ENCODE measurements at regions not wholly inside any gene's neighbourhood (a gene's known extent, or its start where the extent isn't known, plus 50 kb on each side); places are given as distances from the start of the nearest gene placed in this dataset.
"Not testable (repeated sequence)": the region's sequence is repeated elsewhere in the genome, so short reads cannot be mapped to it uniquely, and the experiment has no call there.

DNA sequence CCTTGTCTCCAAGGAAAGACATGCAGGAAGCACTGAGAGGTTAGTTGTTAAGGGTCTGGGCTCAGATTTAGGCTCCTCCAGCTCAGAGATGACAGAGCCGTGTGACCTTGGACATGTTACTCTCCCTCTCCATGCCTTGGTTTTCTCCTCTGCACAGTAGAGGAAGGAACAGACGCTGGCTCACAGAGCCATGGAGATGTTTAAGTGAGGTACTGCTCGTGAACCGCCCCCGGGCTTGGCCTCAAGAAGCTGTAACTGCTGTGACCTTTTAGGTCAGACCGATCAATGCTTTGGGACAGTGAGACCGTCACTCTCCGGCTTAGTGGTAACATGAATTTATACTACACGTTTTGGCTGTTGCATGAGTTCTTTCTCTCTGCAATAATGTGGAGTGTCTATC lies 197.4 kb downstream of the C16orf95 start:
- Mint-ChIP-seq H3K4me3 (no peak overlapping the region), H3K4me1 (ENCODE audit: low read depth) (no peaks in the 10 kb centered on the region), H3K27ac (no peak overlapping the region), H3K9me3 (no peaks in the 10 kb centered on the region), H3K27me3 (ENCODE audit: low read depth) (peaks cover 11% of the 10 kb centered on the region), H3K36me3 (ENCODE audit: low read depth) (no peaks in the 10 kb centered on the region)
- DNase-seq (ENCODE audit: low spot score), result no peak

GRCh38 chr16:87121816-87122215 lies 195.4 kb downstream of the C16orf95 start:
- Mint-ChIP-seq H3K36me3 (ENCODE audit: low read depth) (no peaks in the 10 kb centered on the region), H3K4me1 (ENCODE audit: low read depth) (no peaks in the 10 kb centered on the region), H3K27ac (no peak overlapping the region), H3K27me3 (ENCODE audit: low read depth) (peaks cover 11% of the 10 kb centered on the region), H3K4me3 (no peak overlapping the region), H3K9me3 (no peaks in the 10 kb centered on the region)
- DNase-seq (ENCODE audit: low spot score), result no peak

- Mint-ChIP-seq H3K9me3 (no peaks in the 10 kb centered on the region), H3K27me3 (ENCODE audit: low read depth) (peaks cover 4% of the 10 kb centered on the region), H3K4me3 (no peak overlapping the region), H3K4me1 (ENCODE audit: low read depth) (no peaks in the 10 kb centered on the region), H3K27ac (no peak overlapping the region), H3K36me3 (ENCODE audit: low read depth) (no peaks in the 10 kb centered on the region)
- DNase-seq (ENCODE audit: low spot score), result no peak
These were observed 193.7 kb downstream of the C16orf95 start for GRCh38 chr16:87123356-87124001.

- DNase-seq (ENCODE audit: low spot score); H3K27ac Mint-ChIP-seq; H3K27me3 Mint-ChIP-seq (ENCODE audit: low read depth): not testable (repeated sequence)
These were observed 192.8 kb downstream of the C16orf95 start for GRCh38 chr16:87124405-87124804.

DNA sequence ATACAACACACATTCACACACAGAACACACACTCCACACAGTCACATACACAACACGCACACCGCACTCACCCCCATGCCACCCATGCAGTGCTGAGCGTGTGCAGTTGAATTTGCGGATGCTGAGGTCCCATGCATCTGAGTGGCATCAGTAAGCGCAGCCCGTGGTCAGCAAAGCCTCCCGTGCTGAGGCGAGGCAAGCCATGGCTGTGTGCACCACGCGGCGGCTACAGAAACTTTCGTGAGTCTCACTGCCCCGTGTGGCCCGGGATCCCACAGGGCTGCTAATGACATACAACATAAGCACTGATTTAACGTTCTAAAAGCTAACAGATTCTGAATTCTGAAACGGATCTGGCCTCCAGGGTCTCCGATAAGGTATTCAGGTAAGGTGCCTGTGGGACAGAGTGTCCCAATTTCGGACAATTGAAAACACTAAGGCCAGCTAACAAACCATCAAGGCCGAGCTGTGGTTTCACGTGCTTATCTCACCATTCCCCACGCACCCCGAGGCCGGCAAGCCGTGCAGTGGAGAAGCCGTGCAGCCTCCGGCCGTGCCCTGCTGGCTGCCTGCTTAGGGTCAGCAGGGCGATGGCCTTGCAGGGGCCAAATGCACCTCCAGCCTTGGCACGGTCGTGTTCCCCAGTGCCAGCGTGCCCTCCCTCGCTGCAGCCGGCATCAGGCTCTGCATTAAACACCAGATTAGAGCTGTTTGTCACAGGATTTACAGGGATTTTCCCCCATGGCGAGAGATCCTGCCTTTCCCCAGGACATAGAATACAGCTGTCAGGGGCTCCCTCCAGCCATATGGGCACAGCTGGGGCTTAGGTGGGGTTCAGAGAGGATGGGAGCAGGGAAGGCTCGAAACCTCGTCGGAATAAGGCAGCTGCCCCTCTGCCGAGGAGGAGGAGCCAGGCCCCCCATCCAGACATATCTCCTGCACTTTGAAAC lies 191.7 kb downstream of the C16orf95 start:
- Mint-ChIP-seq H3K27me3 (ENCODE audit: low read depth) (no peaks in the 10 kb centered on the region), H3K9me3 (peaks cover 3% of the 10 kb centered on the region), H3K4me3 (no peak overlapping the region), H3K4me1 (ENCODE audit: low read depth) (no peaks in the 10 kb centered on the region), H3K27ac (no peak overlapping the region), H3K36me3 (ENCODE audit: low read depth) (no peaks in the 10 kb centered on the region)
- DNase-seq (ENCODE audit: low spot score), result no peak

More at GRCh38 chr16:87124405-87124804, 192.8 kb downstream of the C16orf95 start:
- not testable (repeated sequence) for H3K36me3 Mint-ChIP-seq (ENCODE audit: low read depth); H3K4me3 Mint-ChIP-seq; H3K9me3 Mint-ChIP-seq; H3K4me1 Mint-ChIP-seq (ENCODE audit: low read depth)

GRCh38 chr16:87126403-87127025 lies 190.7 kb downstream of the C16orf95 start:
- H3K36me3 Mint-ChIP-seq (ENCODE audit: low read depth), result no peaks in the 10 kb centered on the region
- H3K4me1 Mint-ChIP-seq (ENCODE audit: low read depth), result no peaks in the 10 kb centered on the region
- H3K4me3 Mint-ChIP-seq, result no peak overlapping the region
- no peaks in the 10 kb centered on the region for H3K27me3 Mint-ChIP-seq (ENCODE audit: low read depth)
- peaks cover 3% of the 10 kb centered on the region for H3K9me3 Mint-ChIP-seq
- H3K27ac Mint-ChIP-seq, result no peak overlapping the region
- no peak for DNase-seq (ENCODE audit: low spot score)

GRCh38 chr16:87127061-87127765 lies 190.0 kb downstream of the C16orf95 start:
- H3K27ac Mint-ChIP-seq, result no peak overlapping the region
- no peaks in the 10 kb centered on the region for H3K27me3 Mint-ChIP-seq (ENCODE audit: low read depth)
- H3K9me3 Mint-ChIP-seq, result peaks cover 3% of the 10 kb centered on the region
- DNase-seq (ENCODE audit: low spot score), result no peak
- H3K36me3 Mint-ChIP-seq (ENCODE audit: low read depth), result no peaks in the 10 kb centered on the region
- H3K4me3 Mint-ChIP-seq, result no peak overlapping the region
- H3K4me1 Mint-ChIP-seq (ENCODE audit: low read depth), result no peaks in the 10 kb centered on the region

DNA sequence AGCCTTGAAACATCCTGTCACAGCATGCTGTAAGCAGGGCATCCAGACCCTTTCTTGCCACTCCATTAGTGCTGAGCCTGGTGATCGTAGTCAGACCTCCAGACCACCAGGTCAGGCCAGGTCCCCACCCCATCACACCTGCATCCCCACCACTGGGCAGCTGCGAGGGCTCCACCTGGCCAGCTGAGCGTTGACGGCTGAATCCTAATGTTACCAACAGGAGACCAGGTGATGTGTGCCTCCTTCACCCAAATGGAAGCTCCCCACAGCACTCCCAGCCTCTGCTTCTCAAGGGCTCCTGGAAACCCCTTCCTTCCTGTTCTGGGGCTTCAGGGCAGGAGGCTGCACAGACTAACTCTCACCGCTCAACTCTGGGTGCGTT lies 189.4 kb downstream of the C16orf95 start:
- Mint-ChIP-seq H3K9me3 (peaks cover 3% of the 10 kb centered on the region), H3K4me1 (ENCODE audit: low read depth) (no peaks in the 10 kb centered on the region), H3K27me3 (ENCODE audit: low read depth) (no peaks in the 10 kb centered on the region), H3K27ac (no peak overlapping the region), H3K36me3 (ENCODE audit: low read depth) (no peaks in the 10 kb centered on the region), H3K4me3 (no peak overlapping the region)
- DNase-seq (ENCODE audit: low spot score), result no peak

- no peak for DNase-seq (ENCODE audit: low spot score)
- H3K9me3 Mint-ChIP-seq, result peaks cover 3% of the 10 kb centered on the region
- H3K36me3 Mint-ChIP-seq (ENCODE audit: low read depth), result no peaks in the 10 kb centered on the region
- H3K27ac Mint-ChIP-seq, result no peak overlapping the region
- H3K4me1 Mint-ChIP-seq (ENCODE audit: low read depth), result no peaks in the 10 kb centered on the region
- no peak overlapping the region for H3K4me3 Mint-ChIP-seq
- no peaks in the 10 kb centered on the region for H3K27me3 Mint-ChIP-seq (ENCODE audit: low read depth)
These were observed 187.4 kb downstream of the C16orf95 start for GRCh38 chr16:87129771-87130170.

GRCh38 chr16:87131061-87131995 lies 185.9 kb downstream of the C16orf95 start:
- no peak for DNase-seq (ENCODE audit: low spot score)
- Mint-ChIP-seq H3K27ac (no peak overlapping the region), H3K4me3 (no peak overlapping the region), H3K36me3 (ENCODE audit: low read depth) (no peaks in the 10 kb centered on the region), H3K4me1 (ENCODE audit: low read depth) (no peaks in the 10 kb centered on the region), H3K27me3 (ENCODE audit: low read depth) (no peaks in the 10 kb centered on the region), H3K9me3 (peaks cover 3% of the 10 kb centered on the region)

DNA sequence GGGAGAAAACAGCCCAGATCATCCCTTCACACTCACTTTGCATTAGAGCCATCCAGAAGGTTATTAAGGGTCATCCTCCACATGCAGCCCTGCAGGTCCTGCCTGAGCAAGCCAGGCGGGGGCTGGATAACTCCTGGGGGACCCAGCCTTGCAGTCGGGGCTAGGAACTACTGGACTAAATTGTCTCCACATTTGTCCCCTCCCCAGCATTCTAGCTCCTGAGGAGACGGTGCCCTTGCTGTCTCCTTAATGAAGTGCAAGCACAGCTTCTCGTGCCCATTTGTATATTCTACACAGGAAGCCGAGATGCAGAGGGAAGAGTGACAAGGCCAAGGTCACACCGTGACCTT lies 185.2 kb downstream of the C16orf95 start:
- DNase-seq (ENCODE audit: low spot score), result no peak
- Mint-ChIP-seq H3K27me3 (ENCODE audit: low read depth) (no peaks in the 10 kb centered on the region), H3K9me3 (peaks cover 8% of the 10 kb centered on the region), H3K4me1 (ENCODE audit: low read depth) (no peaks in the 10 kb centered on the region), H3K27ac (no peak overlapping the region), H3K4me3 (no peak overlapping the region), H3K36me3 (ENCODE audit: low read depth) (no peaks in the 10 kb centered on the region)

- DNase-seq (ENCODE audit: low spot score), result no peak
- no peaks in the 10 kb centered on the region for H3K4me1 Mint-ChIP-seq (ENCODE audit: low read depth)
- H3K9me3 Mint-ChIP-seq, result peaks cover 8% of the 10 kb centered on the region
- H3K36me3 Mint-ChIP-seq (ENCODE audit: low read depth), result no peaks in the 10 kb centered on the region
- H3K27me3 Mint-ChIP-seq (ENCODE audit: low read depth), result no peaks in the 10 kb centered on the region
- no peak overlapping the region for H3K4me3 Mint-ChIP-seq
- H3K27ac Mint-ChIP-seq, result no peak overlapping the region
These were observed 184.7 kb downstream of the C16orf95 start for GRCh38 chr16:87132361-87133014.

Data from T-helper 2 cell treated with Interferon-gamma antibody and Interleukin-4, amounts not matched to agents 5 μg/mL and 100 μg/mL, for 36 hours (primary cell).